H54 (cell line): ENCODE measurements at regions not wholly inside any gene's neighbourhood (a gene's known extent, or its start where the extent isn't known, plus 50 kb on each side); places are given as distances from the start of the nearest gene placed in this dataset.

ENCODE experiments used
- DNase-seq: peaks from one replicate; pipeline ENCODE4 v3.0.0; 2011; ENCODE audit warnings: low spot score, mixed read lengths; ENCODE audit not compliant: insufficient read length
- FAIRE-seq: peaks from 3 replicates; lab custom pipeline; 2011; peaks lifted over from hg19 to GRCh38; lab: Jason Lieb, UNC
- POLR2A ChIP-seq: IDR thresholded peaks from 2 replicates; pipeline ENCODE4 v1.6.1; 2011; ENCODE audit warnings: low read depth, mild to moderate bottlenecking, low read length

- TF ChIP-seq POLR2A = no peak
- FAIRE-seq (no peak), DNase-seq (no peak)
Measured at GRCh38 chr1:195501118-195501517, 1107.1 kb downstream of the KCNT2 start.

- FAIRE-seq (no peak), DNase-seq (no peak)
- TF ChIP-seq POLR2A = no peak
Measured at GRCh38 chr1:195495720-195496635, 1112.3 kb downstream of the KCNT2 start.

DNA sequence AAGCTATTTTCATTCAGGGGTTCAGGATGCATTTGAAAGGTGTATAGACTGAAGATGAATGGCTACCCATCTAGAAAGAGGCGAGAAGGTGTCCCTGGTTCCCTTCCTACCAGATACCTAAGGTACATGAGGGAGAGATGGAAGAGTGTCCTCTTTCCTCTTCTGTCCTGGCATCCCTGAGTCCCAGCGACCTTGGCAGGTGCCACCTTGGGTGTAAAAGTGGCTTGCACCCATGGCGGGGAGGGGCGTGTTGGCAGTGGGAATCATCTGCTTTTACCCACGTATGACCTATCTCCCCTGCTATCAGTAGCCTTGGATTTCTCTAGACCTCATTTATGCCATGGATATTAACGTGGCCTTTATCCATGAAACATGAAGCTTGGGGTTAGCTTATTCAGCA is 1126.1 kb downstream of the KCNT2 start:
- no peak for FAIRE-seq
- no peak for DNase-seq
- no peak for TF ChIP-seq POLR2A

GRCh38 chr1:195481293-195481692 is 1126.9 kb downstream of the KCNT2 start:
- no peak for DNase-seq
- TF ChIP-seq POLR2A = no peak
- FAIRE-seq = no peak

DNA sequence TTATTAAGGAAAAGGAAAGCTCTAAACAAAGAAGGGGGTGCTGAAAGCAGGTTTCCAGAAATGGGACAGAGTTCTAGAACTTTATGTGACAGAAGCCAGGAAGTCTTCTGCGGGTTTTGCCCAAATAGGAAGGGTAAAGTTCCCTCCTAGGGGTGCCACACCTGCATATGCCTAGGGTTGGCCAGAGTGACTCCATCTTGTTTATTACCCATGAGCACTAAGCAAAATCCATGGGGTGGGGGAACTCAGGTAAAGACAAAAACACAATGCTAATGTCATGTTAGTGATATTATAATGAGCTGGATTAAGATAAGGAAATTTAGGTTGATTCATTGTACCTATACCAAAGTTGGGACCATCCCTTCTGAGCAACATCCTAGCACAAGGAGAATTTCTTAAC is 1132.7 kb downstream of the KCNT2 start:
- no peak for TF ChIP-seq POLR2A
- DNase-seq (no peak), FAIRE-seq (no peak)

GRCh38 chr1:195472291-195472690 is 1135.9 kb downstream of the KCNT2 start:
- FAIRE-seq (no peak), DNase-seq (no peak)
- no peak for TF ChIP-seq POLR2A

DNA sequence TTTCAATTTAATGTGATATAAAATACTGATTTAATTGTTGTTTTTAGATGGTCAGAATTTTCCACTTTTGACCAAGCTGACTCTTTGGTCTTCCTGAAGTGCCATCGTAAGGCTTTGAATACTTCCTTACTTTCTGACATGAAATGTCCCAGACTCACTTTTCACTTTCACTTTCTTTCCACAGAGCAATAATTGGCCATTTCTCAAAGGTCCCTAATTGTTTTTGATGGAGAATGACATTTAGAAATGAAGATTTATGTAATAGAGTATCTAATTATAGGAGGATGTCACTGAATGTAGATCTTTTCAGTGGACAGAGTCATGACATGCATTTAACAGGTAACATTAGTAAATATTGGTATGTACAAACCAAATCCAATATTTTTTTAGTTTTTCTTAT is 1141.6 kb downstream of the KCNT2 start:
- TF ChIP-seq POLR2A = no peak
- FAIRE-seq = no peak
- no peak for DNase-seq

GRCh38 chr1:195462646-195463045 is 1145.6 kb downstream of the KCNT2 start:
- no peak for TF ChIP-seq POLR2A
- FAIRE-seq (no peak), DNase-seq (no peak)

DNA sequence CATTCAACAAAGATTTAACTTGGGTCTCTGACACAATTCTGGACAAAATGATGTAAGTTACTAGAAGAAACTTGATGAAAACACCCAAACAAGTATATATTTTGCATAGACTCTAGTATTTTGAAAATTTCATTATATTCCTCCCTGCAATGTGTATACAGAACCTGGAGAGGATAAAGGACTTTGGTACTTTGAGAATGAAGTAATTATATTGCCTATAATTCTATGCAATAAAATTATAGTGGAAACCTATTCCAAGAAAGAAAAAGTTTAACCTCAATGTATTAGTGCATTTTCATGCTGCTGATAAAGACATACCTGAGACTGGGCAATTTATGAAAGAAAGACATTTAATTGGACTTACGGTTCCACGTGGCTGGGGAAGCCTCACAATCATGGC is 1146.1 kb downstream of the KCNT2 start:
- no peak for DNase-seq
- no peak for TF ChIP-seq POLR2A
- no peak for FAIRE-seq

GRCh38 chr1:195458365-195458764 is 1149.9 kb downstream of the KCNT2 start:
- no peak for FAIRE-seq
- no peak for TF ChIP-seq POLR2A
- DNase-seq = no peak

DNA sequence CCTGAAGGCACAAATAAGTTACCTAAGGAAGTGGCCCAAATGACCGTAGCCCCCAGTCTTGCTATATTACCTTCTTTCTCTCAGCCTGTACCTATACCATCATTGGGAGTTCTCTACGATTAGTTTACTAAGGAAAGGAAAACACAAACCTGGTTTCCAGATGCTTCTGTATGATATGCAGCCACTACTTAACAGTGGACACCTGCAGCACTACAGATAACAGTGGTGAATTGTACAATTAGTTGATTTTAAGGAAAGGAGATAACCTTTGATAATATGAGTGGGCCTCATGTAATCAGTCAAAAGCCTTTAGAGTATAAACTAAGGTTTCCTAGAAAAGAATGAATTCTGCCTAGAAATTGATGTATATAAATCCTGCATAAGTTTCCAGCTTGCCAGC is 1157.4 kb downstream of the KCNT2 start:
- no peak for DNase-seq
- FAIRE-seq = no peak
- no peak for TF ChIP-seq POLR2A

DNA sequence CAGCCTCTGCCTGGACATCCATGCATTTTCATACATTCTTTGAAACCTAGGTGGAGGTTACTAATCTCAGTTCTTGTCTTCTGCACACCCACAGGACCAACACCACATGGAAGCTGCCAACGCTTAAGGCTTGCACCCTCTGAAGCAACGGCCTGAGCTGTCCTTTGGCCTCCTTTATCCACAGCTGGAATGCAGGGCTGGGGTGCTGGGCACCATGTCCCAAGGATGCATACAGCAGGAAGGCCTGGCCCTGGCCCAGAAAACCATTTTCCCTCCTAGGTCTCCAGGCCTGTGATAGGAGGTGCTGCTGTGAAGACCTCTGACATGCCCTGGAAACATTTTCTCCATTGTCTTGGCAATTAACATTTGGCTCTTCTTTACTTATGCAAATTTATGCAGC is 1168.6 kb downstream of the KCNT2 start:
- TF ChIP-seq POLR2A = no peak
- no peak for DNase-seq
- FAIRE-seq = no peak

GRCh38 chr1:195434566-195435203 is 1173.6 kb downstream of the KCNT2 start:
- DNase-seq (no peak), FAIRE-seq (no peak)
- TF ChIP-seq POLR2A = no peak

- no peak for FAIRE-seq
Measured at GRCh38 chr1:195430826-195431225, 1177.4 kb downstream of the KCNT2 start.

More at GRCh38 chr1:195430826-195431225, 1177.4 kb downstream of the KCNT2 start:
- DNase-seq = no peak
- no peak for TF ChIP-seq POLR2A
